Right lobe of liver (tissue), 6 donors: ENCODE measurements at regions not wholly inside any gene's neighbourhood (a gene's known extent, or its start where the extent isn't known, plus 50 kb on each side); places are given as distances from the start of the nearest gene placed in this dataset.

Experiments
- ATAC-seq, 4 donors: fragments of 200-7000 bp; cut with Tn5 transposase; one replicate each; pipeline ENCODE4 v1.9.1; 2020; ENCODE audit warnings: mild to moderate bottlenecking in 4 of 4, moderate library complexity in 4 of 4
- DNase-seq, 3 donors: peaks; one replicate each; pipeline ENCODE4 v3.0.0-alpha.2; 2020
- H3K27ac ChIP-seq, 3 donors: fragments of 200-600 bp; one replicate each; pipeline ENCODE4 v1.8.0; 2022
- H3K27me3 ChIP-seq, 2 donors: fragments of 200-600 bp; one replicate each; pipeline ENCODE4 v1.8.0; 2022
- H3K36me3 ChIP-seq, 4 donors: fragments of 200-600 bp; sonication (generic) in 1 of 4; one replicate each; pipeline versions ENCODE4 v1.5.1 to v1.8.0; 2017 to 2022; ENCODE audit warnings: control low read depth in 1 of 4
- H3K4me1 ChIP-seq, 4 donors: fragments of 200-600 bp; sonication (generic) in 1 of 4; one replicate each; pipeline versions ENCODE4 v1.5.1 to v1.8.0; 2017 to 2022; ENCODE audit warnings: control low read depth in 1 of 4
- H3K4me3 ChIP-seq, 3 donors: fragments of 200-600 bp; one replicate each; pipeline ENCODE4 v1.8.0; 2022
- H3K9me3 ChIP-seq, 4 donors: fragments of 200-600 bp; sonication (generic) in 1 of 4; one replicate each; pipeline versions ENCODE4 v1.5.1 to v1.8.0; 2017 to 2022; ENCODE audit warnings: control low read depth in 1 of 4
- POLR2A ChIP-seq: fragments of 450-650 bp; IDR thresholded peaks from one replicate; pipeline ENCODE4 v1.6.1; 2017; ENCODE audit warnings: antibody characterized with exemption, mild to moderate bottlenecking
- WGBS: methylation state at CpG from one replicate; pipeline ENCODE4 v1.1.6; 2018; ENCODE audit warnings: low coverage, low lambda C conversion rate; ENCODE audit not compliant: insufficient coverage; ENCODE audit errors: missing lambda C conversion rate; 5-methylcytosine and 5-hydroxymethylcytosine counted together
- intact Hi-C, 2 donors: fragments of 100-400 bp; cut with DNase I; formaldehyde crosslinking; loops; one replicate each; pipeline versions ENCODE4 v1.11.2 to v1.14.1; 2022
- TF ChIP-seq, protein P1 (sequence below), 4 donors: fragments of 200-600 bp in 3 of 4; fragments of 450-650 bp in 1 of 4; IDR thresholded peaks; one replicate each; pipeline versions ENCODE4 v1.5.1 to v1.8.0; 2016 to 2022; ENCODE audit warnings: antibody characterized with exemption in 4 of 4, mild to moderate bottlenecking in 2 of 4
- donor health status: DM: no; HTN: yes; CAD: no.
- donor health status: DM: no; HTN: no; CAD: no.
- donor health status: DM: no; HTN: no; CAD: no.
- donor health status: DM: no; HTN: yes; CAD: no.
- donor health status: DM: no; HTN: yes; CAD: no.

DNA sequence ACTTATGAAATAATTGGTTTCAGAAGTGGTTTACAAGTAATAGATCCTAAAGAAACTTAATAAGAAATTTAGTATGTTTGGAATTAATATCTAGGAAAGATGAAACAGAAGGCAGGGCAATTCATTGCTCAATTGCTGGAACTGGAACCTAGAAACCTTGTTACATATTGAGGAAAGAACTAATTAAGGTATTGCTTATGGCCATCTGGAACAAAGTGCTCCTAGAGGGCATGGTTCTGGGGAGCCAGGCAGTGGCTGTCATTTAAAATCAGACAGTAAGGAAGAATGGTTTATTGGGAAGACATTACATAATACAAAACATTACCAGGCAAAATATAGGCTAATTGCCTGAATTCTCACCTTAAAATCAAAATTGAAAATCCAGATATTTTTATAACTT lies 224.1 kb downstream of the SLITRK6 start:
- TF ChIP-seq POLR2A, result no peak
- TF ChIP-seq, protein P1, sequence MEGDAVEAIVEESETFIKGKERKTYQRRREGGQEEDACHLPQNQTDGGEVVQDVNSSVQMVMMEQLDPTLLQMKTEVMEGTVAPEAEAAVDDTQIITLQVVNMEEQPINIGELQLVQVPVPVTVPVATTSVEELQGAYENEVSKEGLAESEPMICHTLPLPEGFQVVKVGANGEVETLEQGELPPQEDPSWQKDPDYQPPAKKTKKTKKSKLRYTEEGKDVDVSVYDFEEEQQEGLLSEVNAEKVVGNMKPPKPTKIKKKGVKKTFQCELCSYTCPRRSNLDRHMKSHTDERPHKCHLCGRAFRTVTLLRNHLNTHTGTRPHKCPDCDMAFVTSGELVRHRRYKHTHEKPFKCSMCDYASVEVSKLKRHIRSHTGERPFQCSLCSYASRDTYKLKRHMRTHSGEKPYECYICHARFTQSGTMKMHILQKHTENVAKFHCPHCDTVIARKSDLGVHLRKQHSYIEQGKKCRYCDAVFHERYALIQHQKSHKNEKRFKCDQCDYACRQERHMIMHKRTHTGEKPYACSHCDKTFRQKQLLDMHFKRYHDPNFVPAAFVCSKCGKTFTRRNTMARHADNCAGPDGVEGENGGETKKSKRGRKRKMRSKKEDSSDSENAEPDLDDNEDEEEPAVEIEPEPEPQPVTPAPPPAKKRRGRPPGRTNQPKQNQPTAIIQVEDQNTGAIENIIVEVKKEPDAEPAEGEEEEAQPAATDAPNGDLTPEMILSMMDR (IDR thresholded peaks at IDR 0.05), result no peak

DNA sequence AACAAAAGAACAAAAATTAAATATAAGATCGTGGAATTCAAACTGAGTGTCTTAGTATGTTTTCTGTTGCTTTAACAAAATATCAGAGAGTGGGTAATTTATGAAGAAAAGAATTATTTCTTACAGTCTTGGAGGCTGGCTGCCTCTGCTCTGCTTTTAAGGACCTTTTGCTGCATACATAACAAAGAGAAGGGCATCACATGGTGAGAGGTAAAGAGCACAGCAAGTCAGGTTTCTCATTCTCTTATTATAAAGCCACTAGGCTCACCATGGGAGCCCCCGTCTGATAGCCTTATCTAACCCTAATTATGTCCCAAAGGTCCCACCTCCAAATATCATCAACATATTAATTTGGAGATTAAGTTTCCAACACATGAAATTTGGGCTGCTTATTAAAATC lies 231.3 kb downstream of the SLITRK6 start:
- Histone ChIP-seq H3K4me3 (no peak overlapping the region), H3K27me3 (no peaks in the 10 kb centered on the region), H3K27ac (no peak overlapping the region), H3K36me3 (no peaks in the 10 kb centered on the region), H3K4me1 (no peaks in the 10 kb centered on the region), H3K9me3 (no peaks in the 10 kb centered on the region)
- ATAC-seq (no peak), DNase-seq (no peak)
- intact Hi-C loops, result no loop called here
- TF ChIP-seq, protein P1 (IDR thresholded peaks at IDR 0.05), result no peak
- TF ChIP-seq POLR2A, result no peak
- 50% methylated on average over 2 of the region's 2 CpGs for WGBS

More for the DNA sequence above, 224.1 kb downstream of the SLITRK6 start:
- H3K27me3 ChIP-seq, result no peaks in the 10 kb centered on the region
- intact Hi-C loops, result no loop called here
- no peaks in the 10 kb centered on the region for H3K36me3 ChIP-seq
- no peak overlapping the region for H3K4me3 ChIP-seq
- no peaks in the 10 kb centered on the region for H3K4me1 ChIP-seq
- ATAC-seq (no peak), DNase-seq (no peak)
- no peaks in the 10 kb centered on the region for H3K9me3 ChIP-seq
- H3K27ac ChIP-seq, result no peak overlapping the region

DNA sequence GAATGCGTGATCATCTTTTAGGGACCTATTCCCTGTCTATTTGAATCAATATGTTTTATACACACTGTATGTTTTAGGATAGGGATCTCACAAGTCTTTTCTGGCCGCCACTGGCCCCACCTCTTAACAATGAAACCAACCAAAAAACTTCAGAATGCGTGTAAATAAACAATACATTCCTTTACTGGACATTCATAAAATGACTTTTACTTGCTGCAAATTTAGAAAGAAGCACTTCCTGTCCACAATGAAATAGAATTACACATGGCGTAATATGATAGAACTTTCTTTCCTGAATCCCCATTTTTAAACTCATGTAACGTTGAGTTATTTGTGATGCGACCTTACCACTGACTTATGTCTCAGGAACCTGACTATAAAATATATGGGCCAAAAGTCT lies 233.6 kb downstream of the SLITRK6 start:
- H3K27me3 ChIP-seq, result no peaks in the 10 kb centered on the region
- TF ChIP-seq, protein P1 (IDR thresholded peaks at IDR 0.05), result no peak
- TF ChIP-seq POLR2A, result no peak
- DNase-seq (no peak), ATAC-seq (no peak)
- 44% methylated on average over 6 of the region's 6 CpGs for WGBS
- H3K36me3 ChIP-seq, result no peaks in the 10 kb centered on the region
- no peak overlapping the region for H3K4me3 ChIP-seq
- no peaks in the 10 kb centered on the region for H3K4me1 ChIP-seq
- H3K27ac ChIP-seq, result no peak overlapping the region
- H3K9me3 ChIP-seq, result no peaks in the 10 kb centered on the region
- intact Hi-C loops, result no loop called here

DNA sequence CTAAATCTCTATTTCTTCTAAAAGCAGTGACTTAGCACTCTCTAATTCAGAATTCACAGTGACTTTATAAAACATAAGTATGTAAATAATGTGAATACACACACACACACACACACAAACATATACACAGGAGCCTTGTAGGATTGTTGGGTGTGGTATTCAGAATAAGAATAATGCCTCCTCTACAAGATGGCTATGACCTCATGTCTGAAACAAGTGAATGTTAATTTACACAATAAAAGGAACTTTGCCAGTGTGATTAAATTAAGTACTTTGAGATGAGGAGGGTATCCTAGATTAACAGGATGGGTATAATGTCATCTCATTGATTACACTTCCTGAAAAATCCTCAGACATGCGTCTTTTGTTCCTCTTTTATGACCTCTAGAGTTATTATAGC lies 234.6 kb downstream of the SLITRK6 start:
- no peak for DNase-seq
- no peak overlapping the region for H3K4me3 ChIP-seq
- H3K36me3 ChIP-seq, result no peaks in the 10 kb centered on the region
- no peaks in the 10 kb centered on the region for H3K4me1 ChIP-seq
- H3K9me3 ChIP-seq, result no peaks in the 10 kb centered on the region
- no peak overlapping the region for H3K27ac ChIP-seq
- WGBS, result 9% methylated on average over 1 of the region's 1 CpG
- TF ChIP-seq, protein P1 (IDR thresholded peaks at IDR 0.05), result no peak
- no peak for TF ChIP-seq POLR2A
- intact Hi-C loops, result no loop called here
- ATAC-seq, result no peak
- H3K27me3 ChIP-seq, result no peaks in the 10 kb centered on the region

DNA sequence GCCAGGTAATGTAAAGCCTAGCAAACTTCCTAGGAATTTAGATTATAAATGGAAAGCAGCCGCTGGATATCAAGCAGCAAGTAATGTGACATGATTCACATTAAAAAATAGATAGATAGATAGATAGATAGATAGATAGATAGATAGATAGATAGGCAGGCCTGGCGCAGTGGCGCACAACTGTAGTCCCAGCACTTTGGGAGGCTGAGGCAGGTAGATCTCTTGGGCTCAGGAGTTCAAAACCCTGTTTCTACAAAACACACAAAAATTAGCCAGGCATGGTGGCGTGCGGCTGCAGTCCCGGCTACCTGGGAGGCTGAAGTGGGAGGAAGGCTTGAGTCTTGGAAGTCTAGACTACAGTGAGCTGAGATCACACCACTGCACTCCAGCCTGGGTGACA lies 236.9 kb downstream of the SLITRK6 start:
- no peak overlapping the region for H3K27ac ChIP-seq
- no peaks in the 10 kb centered on the region for H3K4me1 ChIP-seq
- DNase-seq, result no peak
- no peaks in the 10 kb centered on the region for H3K9me3 ChIP-seq
- ATAC-seq, result no peak
- WGBS, result 75% methylated on average over 6 of the region's 6 CpGs
- H3K4me3 ChIP-seq, result no peak overlapping the region
- no peaks in the 10 kb centered on the region for H3K27me3 ChIP-seq
- TF ChIP-seq, protein P1 (IDR thresholded peaks at IDR 0.05), result no peak
- no peak for TF ChIP-seq POLR2A
- H3K36me3 ChIP-seq, result no peaks in the 10 kb centered on the region
- intact Hi-C loops, result no loop called here
